ENCODE measurements at regions not wholly inside any gene's neighbourhood (a gene's known extent, or its start where the extent isn't known, plus 50 kb on each side); places are given as distances from the start of the nearest gene placed in this dataset.
A peak's percentile ranks its signal among the peaks of the same experiment; 100 is the strongest.
"Not testable (repeated sequence)": the region's sequence is repeated elsewhere in the genome, so short reads cannot be mapped to it uniquely, and the experiment has no call there.

DNA sequence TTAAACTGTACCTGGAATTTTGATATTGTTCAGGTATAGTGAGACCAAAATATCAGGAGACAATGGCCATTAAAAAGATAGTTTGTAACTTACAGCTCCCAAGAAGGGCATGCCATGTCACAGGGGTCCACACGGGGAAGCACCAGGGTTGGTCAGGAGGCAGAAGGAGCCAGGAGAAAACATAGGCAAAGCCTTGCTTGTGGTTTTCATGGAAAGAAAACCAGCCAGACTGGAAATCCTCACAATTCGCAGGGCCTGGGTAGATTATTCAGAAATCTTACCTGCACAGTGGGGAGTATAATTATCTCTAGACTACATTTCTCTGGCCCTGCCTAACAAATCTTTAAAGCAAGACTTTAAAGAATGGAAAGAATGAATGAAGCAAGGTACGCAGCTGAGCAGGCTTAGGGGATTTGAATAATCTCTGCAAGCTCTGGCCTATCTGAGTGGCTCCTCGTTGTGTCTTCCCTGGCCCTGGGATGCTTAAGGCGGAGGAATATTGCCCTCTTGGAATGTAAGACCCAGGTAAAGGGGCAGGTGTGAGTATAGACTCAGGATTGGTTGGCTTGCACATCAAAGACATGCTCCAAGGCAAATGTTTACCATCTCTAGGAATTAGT, 66.9 kb upstream of the CDC42EP3 start:
- H3K27ac ChIP-seq = peak overlapping the region; percentile 81 to 84
- no peaks in the 10 kb centered on the region for H3K9me3 ChIP-seq

GRCh38 chr2:37739153-37739552, 67.7 kb upstream of the CDC42EP3 start:
- H3K27me3 ChIP-seq = no peaks in the 10 kb centered on the region
- no peak for DNase-seq (ENCODE audit: low spot score in 2 of 2)
- peaks cover 0 to 28% of the 10 kb centered on the region in 2 donors for H3K4me1 ChIP-seq
- no peak overlapping the region for H3K27ac ChIP-seq
- no peaks in the 10 kb centered on the region for H3K9me3 ChIP-seq
- TF ChIP-seq, protein P1, sequence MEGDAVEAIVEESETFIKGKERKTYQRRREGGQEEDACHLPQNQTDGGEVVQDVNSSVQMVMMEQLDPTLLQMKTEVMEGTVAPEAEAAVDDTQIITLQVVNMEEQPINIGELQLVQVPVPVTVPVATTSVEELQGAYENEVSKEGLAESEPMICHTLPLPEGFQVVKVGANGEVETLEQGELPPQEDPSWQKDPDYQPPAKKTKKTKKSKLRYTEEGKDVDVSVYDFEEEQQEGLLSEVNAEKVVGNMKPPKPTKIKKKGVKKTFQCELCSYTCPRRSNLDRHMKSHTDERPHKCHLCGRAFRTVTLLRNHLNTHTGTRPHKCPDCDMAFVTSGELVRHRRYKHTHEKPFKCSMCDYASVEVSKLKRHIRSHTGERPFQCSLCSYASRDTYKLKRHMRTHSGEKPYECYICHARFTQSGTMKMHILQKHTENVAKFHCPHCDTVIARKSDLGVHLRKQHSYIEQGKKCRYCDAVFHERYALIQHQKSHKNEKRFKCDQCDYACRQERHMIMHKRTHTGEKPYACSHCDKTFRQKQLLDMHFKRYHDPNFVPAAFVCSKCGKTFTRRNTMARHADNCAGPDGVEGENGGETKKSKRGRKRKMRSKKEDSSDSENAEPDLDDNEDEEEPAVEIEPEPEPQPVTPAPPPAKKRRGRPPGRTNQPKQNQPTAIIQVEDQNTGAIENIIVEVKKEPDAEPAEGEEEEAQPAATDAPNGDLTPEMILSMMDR (IDR thresholded peaks at IDR 0.05) = no peak
- no peaks in the 10 kb centered on the region for H3K36me3 ChIP-seq
- intact Hi-C loops (cut with DNase I) = no loop called here
- no peak overlapping the region for H3K4me3 ChIP-seq

More for the DNA sequence above, 66.9 kb upstream of the CDC42EP3 start:
- no peak for DNase-seq (ENCODE audit: low spot score in 2 of 2)
- Histone ChIP-seq H3K4me1 (peaks cover 0 to 33% of the 10 kb centered on the region in 2 donors), H3K4me3 (no peak overlapping the region), H3K27me3 (no peaks in the 10 kb centered on the region), H3K36me3 (no peaks in the 10 kb centered on the region)
- TF ChIP-seq, protein P1 (IDR thresholded peaks at IDR 0.05) = no peak
- intact Hi-C loops (cut with DNase I) = no loop called here

- intact Hi-C loops (cut with DNase I) = loop anchor here (5.0 kb wide), 1 partner anchor 37 kb away; no protein-coding TSS in a partner anchor
- H3K27ac ChIP-seq = no peak overlapping the region
Observed at GRCh38 chr2:37740164-37740739, 68.8 kb upstream of the CDC42EP3 start.

GRCh38 chr2:37742286-37742685, 70.8 kb upstream of the CDC42EP3 start:
- Histone ChIP-seq H3K4me1 (peaks cover 0 to 19% of the 10 kb centered on the region in 2 donors), H3K27ac (peak overlapping the region; percentile 83 to 85)
- TF ChIP-seq, protein P1 (IDR thresholded peaks at IDR 0.05) = no peak

More at GRCh38 chr2:37740164-37740739, 68.8 kb upstream of the CDC42EP3 start:
- TF ChIP-seq, protein P1 (IDR thresholded peaks at IDR 0.05) = no peak
- Histone ChIP-seq H3K27me3 (no peaks in the 10 kb centered on the region), H3K4me1 (peaks cover 0 to 24% of the 10 kb centered on the region in 2 donors), H3K4me3 (no peak overlapping the region), H3K9me3 (no peaks in the 10 kb centered on the region), H3K36me3 (no peaks in the 10 kb centered on the region)
- DNase-seq (ENCODE audit: low spot score in 2 of 2) = no peak

DNA sequence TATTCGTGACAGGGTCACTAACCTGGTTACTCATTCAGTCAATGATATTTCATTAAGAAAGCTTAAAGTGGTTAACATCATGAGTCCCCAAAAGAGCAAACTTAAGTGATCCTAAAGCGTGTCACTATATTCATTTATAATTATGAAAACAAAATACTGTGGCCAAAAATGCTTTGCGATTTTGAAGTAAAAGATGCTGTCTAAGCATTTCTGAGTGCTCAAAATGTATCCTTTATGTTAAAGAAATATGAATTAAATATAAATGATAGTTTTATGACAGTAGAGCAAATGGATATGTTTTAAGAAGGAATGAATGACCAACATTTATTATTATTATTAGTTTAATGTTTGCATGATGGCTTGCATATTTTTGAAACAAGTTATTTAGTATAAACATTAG, 72.6 kb upstream of the CDC42EP3 start:
- no peak for DNase-seq (ENCODE audit: low spot score in 2 of 2)
- Histone ChIP-seq H3K9me3 (no peaks in the 10 kb centered on the region), H3K4me1 (peaks cover 0 to 19% of the 10 kb centered on the region in 2 donors), H3K4me3 (no peak overlapping the region), H3K36me3 (no peaks in the 10 kb centered on the region), H3K27ac (peak overlapping the region; percentile 77 to 85), H3K27me3 (no peaks in the 10 kb centered on the region)
- intact Hi-C loops (cut with DNase I) = loop anchor here (5.0 kb wide), 1 partner anchor 33 kb away; no protein-coding TSS in a partner anchor
- TF ChIP-seq, protein P1 (IDR thresholded peaks at IDR 0.05) = no peak

More at GRCh38 chr2:37742286-37742685, 70.8 kb upstream of the CDC42EP3 start:
- Histone ChIP-seq H3K27me3 (no peaks in the 10 kb centered on the region), H3K9me3 (no peaks in the 10 kb centered on the region), H3K4me3 (no peak overlapping the region), H3K36me3 (no peaks in the 10 kb centered on the region)
- intact Hi-C loops (cut with DNase I) = loop anchor here (2.0 to 5.0 kb wide), 2 partner anchors 21 to 35 kb away; no protein-coding TSS in a partner anchor
- DNase-seq (ENCODE audit: low spot score in 2 of 2) = peak in 1 of 2 donors; percentile 70

GRCh38 chr2:37744961-37745360, 73.5 kb upstream of the CDC42EP3 start:
- DNase-seq (ENCODE audit: low spot score in 2 of 2); H3K36me3 ChIP-seq; H3K27me3 ChIP-seq; H3K9me3 ChIP-seq; H3K4me3 ChIP-seq: not testable (repeated sequence)
- Histone ChIP-seq H3K4me1 (peaks cover 0 to 19% of the 10 kb centered on the region in 2 donors), H3K27ac (peak overlapping the region; percentile 46 to 74)
- intact Hi-C loops (cut with DNase I) = loop anchor here (5.0 kb wide), 1 partner anchor 32 kb away; no protein-coding TSS in a partner anchor

- DNase-seq (ENCODE audit: low spot score in 2 of 2); H3K27me3 ChIP-seq; H3K36me3 ChIP-seq; H3K4me3 ChIP-seq; intact Hi-C loops (cut with DNase I); H3K9me3 ChIP-seq: not testable (repeated sequence)
- H3K27ac ChIP-seq = peak overlapping the region; percentile 61 to 74
- H3K4me1 ChIP-seq = peaks cover 0 to 19% of the 10 kb centered on the region in 2 donors
Observed at GRCh38 chr2:37746011-37746410, 74.6 kb upstream of the CDC42EP3 start.
